Spleen (tissue), 7 donors: ENCODE measurements at regions not wholly inside any gene's neighbourhood (a gene's known extent, or its start where the extent isn't known, plus 50 kb on each side); places are given as distances from the start of the nearest gene placed in this dataset.

Experiments
- CTCF ChIP-seq, 11 experiments: fragments of 200-600 bp in 7 of 11; fragments of 450-650 bp in 4 of 11; sonication (generic) in 4 of 11; IDR thresholded peaks in 8 of 11; conservative IDR thresholded peaks in 3 of 11; 1 replicate in 7 of 11; 2 replicates in 4 of 11; pipeline versions ENCODE4 v1.4.0 to v1.8.0; 2016 to 2021; ENCODE audit warnings: antibody characterized with exemption in 11 of 11, inconsistent platforms in 4 of 11, mild to moderate bottlenecking in 1 of 11
- POLR2AphosphoS5 ChIP-seq, 3 donors: sonication (generic); formaldehyde crosslinking; IDR thresholded peaks; one replicate each; pipeline ENCODE4 v1.5.1; 2017; ENCODE audit warnings: antibody characterized with exemption in 3 of 3
- donor health status: DM: no; HTN: no; CAD: no; lungs with moderate emphysema.
- donor health status: DM: no; HTN: no; CAD: no.
- donor health status: DM: no; HTN: no; CAD: no.

- TF ChIP-seq CTCF (IDR thresholded peaks at IDR 0.05 in 8 of 11, conservative IDR thresholded peaks at IDR 0.05 in 3 of 11) = no peak
- no peak for TF ChIP-seq POLR2AphosphoS5 (IDR thresholded peaks at IDR 0.05)
These were observed 194.8 kb upstream of the DOK6 start for GRCh38 chr18:69205925-69206324.
